Activated CD8-positive, alpha-beta T cell treated with anti-CD3 and anti-CD28 coated beads for 36 hours (primary cell): ENCODE measurements at regions not wholly inside any gene's neighbourhood (a gene's known extent, or its start where the extent isn't known, plus 50 kb on each side); places are given as distances from the start of the nearest gene placed in this dataset.

Experiments
- ATAC-seq: fragments of 200-7000 bp; cut with Tn5 transposase; one replicate; pipeline ENCODE4 v1.10.0; 2021; ENCODE audit warnings: mild to moderate bottlenecking, moderate library complexity
- CTCF ChIA-PET: fragments of 350-600 bp; sonication (Branson Sonifier 250); formaldehyde crosslinking; loops from one replicate; lab custom pipeline; 2021; ENCODE audit warnings: antibody characterized with exemption; lab: Charles Lee
- POLR2A ChIA-PET: fragments of 350-600 bp; sonication (Branson Sonifier 250); formaldehyde crosslinking; loops from one replicate; lab custom pipeline; 2021; ENCODE audit warnings: antibody characterized with exemption; lab: Charles Lee
- DNase-seq: peaks from one replicate; pipeline ENCODE4 v3.0.0-alpha.2; 2020
- H3K27ac Mint-ChIP-seq: one replicate; pipeline ENCODE4 v1.8.0; 2021; ENCODE audit warnings: mild to moderate bottlenecking, mixed read lengths
- H3K27me3 Mint-ChIP-seq: one replicate; pipeline ENCODE4 v1.8.0; 2021; ENCODE audit warnings: mixed read lengths
- H3K36me3 Mint-ChIP-seq: one replicate; pipeline ENCODE4 v1.8.0; 2021; ENCODE audit warnings: low read depth, mixed read lengths
- H3K4me1 Mint-ChIP-seq: one replicate; pipeline ENCODE4 v1.8.0; 2021; ENCODE audit warnings: low read depth, mixed read lengths
- H3K4me3 Mint-ChIP-seq: one replicate; pipeline ENCODE4 v1.8.0; 2021; ENCODE audit warnings: mild to moderate bottlenecking, moderate library complexity, mixed read lengths
- H3K9me3 Mint-ChIP-seq: one replicate; pipeline ENCODE4 v1.8.0; 2021; ENCODE audit warnings: mixed read lengths
- intact Hi-C: fragments of 100-400 bp; cut with micrococcal nuclease; formaldehyde crosslinking; loops from one replicate; pipeline ENCODE4 v1.10.0; 2022
- TF ChIP-seq, protein P1 (sequence below): fragments of 200-600 bp; IDR thresholded peaks from one replicate; pipeline ENCODE4 v1.8.0; 2022; ENCODE audit warnings: antibody characterized with exemption, mild to moderate bottlenecking

DNA sequence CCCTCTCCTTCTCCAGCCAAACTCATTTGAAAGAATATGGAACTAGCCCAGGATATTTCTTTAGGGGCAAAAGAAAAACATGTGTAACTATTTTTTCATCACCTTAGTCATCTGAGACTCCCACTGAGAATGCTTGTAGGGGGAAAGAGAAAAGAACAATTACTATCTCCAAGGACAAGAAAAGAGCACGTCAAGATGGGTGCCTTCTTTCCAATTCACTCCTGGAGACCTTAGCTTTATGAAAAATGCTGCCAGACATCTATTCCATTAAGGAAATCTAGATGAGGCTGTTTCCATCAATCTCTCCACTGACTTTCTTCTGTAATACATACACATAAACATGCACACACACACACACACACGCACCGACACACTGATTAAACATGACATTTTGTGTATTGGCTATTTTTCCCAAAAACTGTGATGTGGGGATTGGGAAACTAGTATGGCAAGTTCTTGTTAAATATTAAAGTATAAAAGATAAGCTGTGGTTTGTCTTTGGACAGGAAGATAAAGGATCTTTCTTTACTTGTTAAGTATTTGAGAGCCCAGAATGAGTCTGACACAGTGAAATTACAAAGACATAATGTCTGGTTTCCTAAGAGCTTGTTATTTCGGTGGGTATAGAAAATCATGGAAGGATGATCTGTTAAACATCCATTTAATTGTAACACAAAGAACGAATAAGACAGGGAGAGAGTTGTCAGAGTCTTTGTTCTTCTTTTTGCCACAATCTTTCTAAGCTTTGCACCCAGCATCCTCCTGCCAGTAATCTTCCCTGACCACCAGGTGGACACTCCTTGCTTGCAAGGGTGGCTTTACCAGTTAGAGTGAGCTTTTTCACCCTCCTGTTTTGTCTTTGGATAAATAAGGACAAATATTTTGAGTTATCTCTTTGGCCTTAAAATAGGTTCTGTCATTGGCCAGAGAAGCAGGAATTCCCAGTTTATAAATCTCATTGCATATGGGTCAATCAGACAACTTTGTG, 177.3 kb upstream of the TMEM72 start:
- TF ChIP-seq, protein P1, sequence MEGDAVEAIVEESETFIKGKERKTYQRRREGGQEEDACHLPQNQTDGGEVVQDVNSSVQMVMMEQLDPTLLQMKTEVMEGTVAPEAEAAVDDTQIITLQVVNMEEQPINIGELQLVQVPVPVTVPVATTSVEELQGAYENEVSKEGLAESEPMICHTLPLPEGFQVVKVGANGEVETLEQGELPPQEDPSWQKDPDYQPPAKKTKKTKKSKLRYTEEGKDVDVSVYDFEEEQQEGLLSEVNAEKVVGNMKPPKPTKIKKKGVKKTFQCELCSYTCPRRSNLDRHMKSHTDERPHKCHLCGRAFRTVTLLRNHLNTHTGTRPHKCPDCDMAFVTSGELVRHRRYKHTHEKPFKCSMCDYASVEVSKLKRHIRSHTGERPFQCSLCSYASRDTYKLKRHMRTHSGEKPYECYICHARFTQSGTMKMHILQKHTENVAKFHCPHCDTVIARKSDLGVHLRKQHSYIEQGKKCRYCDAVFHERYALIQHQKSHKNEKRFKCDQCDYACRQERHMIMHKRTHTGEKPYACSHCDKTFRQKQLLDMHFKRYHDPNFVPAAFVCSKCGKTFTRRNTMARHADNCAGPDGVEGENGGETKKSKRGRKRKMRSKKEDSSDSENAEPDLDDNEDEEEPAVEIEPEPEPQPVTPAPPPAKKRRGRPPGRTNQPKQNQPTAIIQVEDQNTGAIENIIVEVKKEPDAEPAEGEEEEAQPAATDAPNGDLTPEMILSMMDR: no peak
- peaks cover 14% of the 10 kb centered on the region for H3K27me3 Mint-ChIP-seq
- H3K9me3 Mint-ChIP-seq: peaks cover 6% of the 10 kb centered on the region
- ChIA-PET CTCF (no interaction called here), POLR2A (no interaction called here)
- no peaks in the 10 kb centered on the region for H3K4me1 Mint-ChIP-seq
- H3K36me3 Mint-ChIP-seq: no peaks in the 10 kb centered on the region
- no peak for DNase-seq
- intact Hi-C loops: no loop called here
- H3K4me3 Mint-ChIP-seq: no peak overlapping the region
- H3K27ac Mint-ChIP-seq: no peak overlapping the region
- ATAC-seq: no peak

DNA sequence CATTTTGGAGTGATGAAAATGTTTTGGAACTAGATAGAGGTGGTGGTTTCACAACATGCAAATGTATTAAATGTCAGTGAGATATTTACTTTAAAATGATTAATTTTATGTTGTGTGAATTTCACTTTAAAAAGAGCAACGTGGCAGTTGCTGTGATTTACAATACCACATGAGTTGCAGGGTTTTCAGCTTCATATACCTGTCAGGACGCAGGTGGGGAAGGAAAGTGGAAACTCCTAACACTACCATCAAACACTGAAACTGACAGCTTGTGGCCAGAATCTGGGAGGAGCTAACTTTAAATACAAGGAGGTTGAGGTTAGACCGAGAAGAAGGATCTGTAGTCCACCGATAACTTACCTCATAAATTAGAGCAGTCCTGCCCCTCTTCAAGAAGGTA, 168.9 kb upstream of the TMEM72 start:
- no peak overlapping the region for H3K27ac Mint-ChIP-seq
- TF ChIP-seq, protein P1: no peak
- no peaks in the 10 kb centered on the region for H3K4me1 Mint-ChIP-seq
- no peak overlapping the region for H3K4me3 Mint-ChIP-seq
- ChIA-PET POLR2A (no interaction called here), CTCF (no interaction called here)
- H3K9me3 Mint-ChIP-seq: no peaks in the 10 kb centered on the region
- H3K27me3 Mint-ChIP-seq: peaks cover 10% of the 10 kb centered on the region
- no peaks in the 10 kb centered on the region for H3K36me3 Mint-ChIP-seq
- intact Hi-C loops: no loop called here
- no peak for DNase-seq
- no peak for ATAC-seq

DNA sequence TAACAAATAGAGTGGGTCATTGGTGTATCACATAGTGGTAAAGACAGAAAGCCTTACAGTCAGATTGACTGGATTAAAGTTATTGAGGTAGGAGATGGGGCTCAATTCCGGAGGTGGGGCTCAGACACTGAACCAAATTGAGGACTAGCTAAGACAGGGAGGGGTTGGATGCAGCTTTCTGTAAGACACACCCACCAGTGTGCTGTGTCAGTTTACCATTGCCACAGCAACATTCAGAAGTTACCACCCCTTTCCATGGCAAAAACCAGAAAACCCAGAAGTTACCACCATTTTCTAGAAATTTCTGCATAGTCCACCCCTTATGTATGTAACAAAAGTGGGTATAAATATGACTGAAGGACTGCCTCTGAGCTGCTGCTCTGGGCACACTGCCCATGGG, 167.6 kb upstream of the TMEM72 start:
- DNase-seq (no peak), ATAC-seq (no peak)
- no peak overlapping the region for H3K27ac Mint-ChIP-seq
- TF ChIP-seq, protein P1: no peak
- ChIA-PET CTCF (no interaction called here), POLR2A (no interaction called here)
- peaks cover 6% of the 10 kb centered on the region for H3K27me3 Mint-ChIP-seq
- H3K4me3 Mint-ChIP-seq: no peak overlapping the region
- H3K9me3 Mint-ChIP-seq: no peaks in the 10 kb centered on the region
- H3K36me3 Mint-ChIP-seq: no peaks in the 10 kb centered on the region
- no peaks in the 10 kb centered on the region for H3K4me1 Mint-ChIP-seq
- intact Hi-C loops: no loop called here

DNA sequence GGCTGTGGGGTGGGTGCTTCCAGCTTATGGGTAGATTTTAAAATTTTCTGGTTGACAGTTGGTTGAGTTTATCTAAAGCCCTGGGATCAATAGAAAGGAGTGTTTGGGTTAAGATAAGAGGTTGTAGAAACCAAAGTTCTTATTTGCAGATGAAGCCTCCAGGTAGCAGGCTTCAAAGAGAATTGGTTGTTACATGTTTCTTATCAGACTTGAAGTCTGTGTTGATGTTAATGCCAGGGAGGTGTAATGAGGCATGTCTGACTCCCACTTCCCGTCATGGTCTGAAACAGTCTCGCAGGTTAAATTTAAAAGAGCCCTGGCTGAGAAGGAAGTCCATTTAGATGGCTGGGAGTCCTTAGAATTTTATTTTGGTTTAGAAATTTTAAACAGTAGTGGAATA, 165.2 kb upstream of the TMEM72 start:
- Mint-ChIP-seq H3K4me3 (no peak overlapping the region), H3K9me3 (no peaks in the 10 kb centered on the region), H3K4me1 (no peaks in the 10 kb centered on the region), H3K36me3 (no peaks in the 10 kb centered on the region), H3K27me3 (peaks cover 2% of the 10 kb centered on the region), H3K27ac (no peak overlapping the region)
- TF ChIP-seq, protein P1: no peak
- DNase-seq (no peak), ATAC-seq (no peak)
- CTCF ChIA-PET: no interaction called here
- POLR2A ChIA-PET: no interaction called here
- intact Hi-C loops: no loop called here

DNA sequence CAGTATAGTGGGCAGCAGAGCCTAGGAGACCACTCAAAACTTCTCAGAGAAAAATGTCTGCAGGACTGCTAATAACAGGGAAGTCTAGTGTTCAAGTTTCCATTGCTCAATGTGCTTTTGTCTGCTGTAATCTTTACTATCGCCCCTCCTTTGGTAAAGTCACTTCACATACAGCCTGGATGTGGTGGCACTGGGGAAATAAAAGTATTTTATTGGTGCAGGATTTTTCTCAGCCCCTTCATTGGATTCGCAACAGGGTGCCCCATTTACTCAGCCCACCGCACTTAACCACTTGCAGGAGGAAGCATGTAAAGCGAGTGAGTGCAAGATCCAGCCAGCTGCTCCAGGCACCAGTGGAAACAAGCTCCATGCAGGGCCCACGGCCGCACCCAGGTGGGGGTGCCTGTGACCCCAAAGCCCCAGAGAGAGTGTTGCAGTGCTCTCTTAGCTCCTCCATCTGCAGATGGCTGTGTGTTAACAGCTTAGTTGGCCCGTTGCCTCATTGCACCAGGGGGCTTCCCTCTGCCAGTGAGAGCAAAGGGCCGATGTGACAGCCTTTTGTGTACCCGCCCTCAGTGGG, 163.5 kb upstream of the TMEM72 start:
- H3K4me3 Mint-ChIP-seq: no peak overlapping the region
- peaks cover 2% of the 10 kb centered on the region for H3K27me3 Mint-ChIP-seq
- TF ChIP-seq, protein P1: no peak
- H3K36me3 Mint-ChIP-seq: no peaks in the 10 kb centered on the region
- DNase-seq: no peak
- CTCF ChIA-PET: no interaction called here
- POLR2A ChIA-PET: interaction anchor here (1.1 kb wide), 1 partner anchor 42 kb away, joined by 3 read pairs; no protein-coding TSS in a partner anchor
- intact Hi-C loops: no loop called here
- H3K9me3 Mint-ChIP-seq: no peaks in the 10 kb centered on the region
- H3K4me1 Mint-ChIP-seq: no peaks in the 10 kb centered on the region
- ATAC-seq: no peak
- no peak overlapping the region for H3K27ac Mint-ChIP-seq
